ENCODE measurements at regions not wholly inside any gene's neighbourhood (a gene's known extent, or its start where the extent isn't known, plus 50 kb on each side); places are given as distances from the start of the nearest gene placed in this dataset.
A peak's percentile ranks its signal among the peaks of the same experiment; 100 is the strongest.
"Not testable (repeated sequence)": the region's sequence is repeated elsewhere in the genome, so short reads cannot be mapped to it uniquely, and the experiment has no call there.

DNA sequence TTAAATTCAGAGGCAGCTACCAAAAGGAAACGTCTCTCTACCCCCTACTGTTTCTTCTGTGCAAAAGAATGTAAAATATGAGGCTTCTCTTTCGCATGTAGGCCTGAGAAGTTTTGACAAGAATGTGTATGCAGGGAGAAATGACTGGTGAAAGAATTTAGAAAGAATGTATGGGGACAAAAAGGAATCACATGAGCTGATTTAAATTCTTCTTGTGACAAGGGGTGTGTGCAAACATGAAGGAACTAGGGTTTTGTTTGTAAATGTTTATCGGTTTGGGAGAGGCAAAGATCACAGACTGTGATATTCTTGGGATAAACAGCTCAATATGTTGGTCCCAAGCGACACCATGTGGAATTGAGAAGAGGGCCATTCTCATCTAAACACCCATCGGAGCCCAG lies 345.2 kb upstream of the VRK2 start:
- intact Hi-C loops (cut with DNase I), result no loop called here
- Histone ChIP-seq H3K36me3 (replicated peaks in 1 of 2) (no peaks in the 10 kb centered on the region), H3K4me1 (replicated peaks in 1 of 2) (no peaks in the 10 kb centered on the region), H3K4me3 (no peak overlapping the region), H3K27me3 (no peaks in the 10 kb centered on the region), H3K27ac (no peak overlapping the region), H3K9me3 (replicated peaks in 1 of 3) (no peaks in the 10 kb centered on the region)
- no peak for DNase-seq
- WGBS, 4 donors, result 79 to 84% (median 82%) methylated on average over 5 of the region's 5 CpGs
- no peak for TF ChIP-seq POLR2A (IDR thresholded peaks at IDR 0.05)
- TF ChIP-seq CTCF (IDR thresholded peaks at IDR 0.05), result no peak

DNA sequence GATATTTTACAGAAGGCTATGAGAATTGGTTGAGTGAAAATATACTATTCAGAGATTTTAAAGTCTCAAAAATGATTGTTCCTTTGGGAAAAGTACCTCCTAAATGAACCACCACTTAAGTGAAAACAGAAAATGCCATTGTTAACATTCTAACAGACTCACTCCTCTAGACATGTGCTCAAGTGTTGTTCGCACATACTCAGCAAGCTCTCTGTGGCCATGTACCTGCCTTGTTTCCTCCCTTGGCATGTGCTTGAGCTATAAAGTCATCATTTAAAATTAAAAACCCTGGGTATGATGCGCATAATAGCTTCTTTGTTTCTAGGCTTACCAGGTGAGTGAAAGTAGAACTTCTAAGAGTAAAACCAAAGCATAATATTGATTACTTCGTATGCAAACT lies 343.2 kb upstream of the VRK2 start:
- TF ChIP-seq CTCF (IDR thresholded peaks at IDR 0.05) (no peak), POLR2A (IDR thresholded peaks at IDR 0.05) (no peak)
- H3K4me1 ChIP-seq (replicated peaks in 1 of 2), result no peaks in the 10 kb centered on the region
- no peak for DNase-seq
- H3K36me3 ChIP-seq (replicated peaks in 1 of 2), result no peaks in the 10 kb centered on the region
- no peaks in the 10 kb centered on the region for H3K9me3 ChIP-seq (replicated peaks in 1 of 3)
- H3K27me3 ChIP-seq, result no peaks in the 10 kb centered on the region
- H3K27ac ChIP-seq, result no peak overlapping the region
- WGBS, 4 donors, result 79 to 95% (median 84%) methylated on average over 3 of the region's 3 CpGs
- H3K4me3 ChIP-seq, result no peak overlapping the region
- intact Hi-C loops (cut with DNase I), result no loop called here

- H3K9me3 ChIP-seq (replicated peaks in 1 of 3); H3K27me3 ChIP-seq; H3K4me1 ChIP-seq (replicated peaks in 1 of 2); H3K36me3 ChIP-seq (replicated peaks in 1 of 2); H3K27ac ChIP-seq; H3K4me3 ChIP-seq; DNase-seq; intact Hi-C loops (cut with DNase I): not testable (repeated sequence)
- 79 to 94% (median 83%) methylated on average over 8 of the region's 8 CpGs for WGBS, 4 donors
Measured at GRCh38 chr2:57707794-57708193, 338.8 kb upstream of the VRK2 start.

- Histone ChIP-seq H3K36me3 (replicated peaks in 1 of 2) (no peaks in the 10 kb centered on the region), H3K27ac (no peak overlapping the region), H3K4me1 (replicated peaks in 1 of 2) (no peaks in the 10 kb centered on the region), H3K27me3 (no peaks in the 10 kb centered on the region), H3K9me3 (replicated peaks in 1 of 3) (no peaks in the 10 kb centered on the region), H3K4me3 (no peak overlapping the region)
- intact Hi-C loops (cut with DNase I), result no loop called here
- no peak for DNase-seq
- 84 to 100% (median 89%) methylated on average over 1 of the region's 1 CpG for WGBS, 4 donors
- no peak for TF ChIP-seq POLR2A (IDR thresholded peaks at IDR 0.05)
- TF ChIP-seq CTCF (IDR thresholded peaks at IDR 0.05), result no peak
Measured at GRCh38 chr2:57711991-57712390, 334.6 kb upstream of the VRK2 start.

DNA sequence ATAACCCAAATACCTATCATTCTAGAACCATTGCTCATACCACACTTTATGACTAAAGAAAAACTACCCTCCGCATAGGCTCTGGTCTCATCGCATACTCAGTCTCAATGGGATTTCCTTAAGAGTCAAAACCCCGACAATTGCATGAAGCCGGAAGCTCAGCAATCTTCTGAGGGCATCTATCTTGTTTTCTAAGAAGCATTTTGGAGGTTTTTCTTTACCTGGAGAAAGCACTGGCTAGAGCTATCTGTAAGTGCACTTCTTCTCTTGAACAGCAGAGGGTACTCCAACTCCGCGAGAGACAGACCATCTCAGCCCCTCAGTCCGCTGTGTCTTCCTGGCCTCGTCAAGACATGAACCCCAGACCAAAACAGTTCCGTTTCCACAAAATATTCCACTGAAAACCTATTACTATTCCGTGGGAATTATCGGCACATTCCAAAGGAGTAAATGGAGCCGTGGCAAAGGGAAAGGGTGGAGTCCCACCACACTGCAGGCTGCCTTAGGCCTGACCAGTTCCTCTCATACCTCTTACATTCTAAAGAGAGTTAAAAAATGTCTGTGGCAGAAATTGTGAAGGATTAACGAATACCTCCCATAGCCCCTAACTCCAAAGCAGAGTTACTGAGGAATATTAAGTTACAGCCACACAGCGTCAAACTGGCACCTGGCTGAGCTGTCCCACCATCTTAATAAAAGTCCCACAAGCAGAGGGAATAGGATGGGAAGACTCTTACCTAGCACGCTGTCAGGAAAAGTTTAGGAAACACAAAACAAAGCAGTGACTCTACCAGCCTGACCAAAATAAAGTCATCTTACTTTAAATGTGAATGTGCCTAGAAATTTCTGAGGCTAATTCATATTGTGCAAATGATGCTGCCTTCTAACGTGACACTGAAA lies 325.6 kb upstream of the VRK2 start:
- 19 to 23% (median 22%) methylated on average over 16 of the region's 16 CpGs for WGBS, 4 donors
- TF ChIP-seq CTCF (IDR thresholded peaks at IDR 0.05) (peak; percentile 64 to 75 (median 68)), POLR2A (IDR thresholded peaks at IDR 0.05) (no peak)
- Histone ChIP-seq H3K9me3 (replicated peaks in 1 of 3) (no peaks in the 10 kb centered on the region), H3K27ac (no peak overlapping the region), H3K36me3 (replicated peaks in 1 of 2) (no peaks in the 10 kb centered on the region), H3K27me3 (no peaks in the 10 kb centered on the region), H3K4me1 (replicated peaks in 1 of 2) (no peaks in the 10 kb centered on the region), H3K4me3 (peak overlapping the region in 1 of 4 donors; percentile 32)
- peak; percentile 32 to 69 (median 49) for DNase-seq
- intact Hi-C loops (cut with DNase I), result no loop called here
